Transverse colon (tissue), 4 donors: ENCODE measurements at regions not wholly inside any gene's neighbourhood (a gene's known extent, or its start where the extent isn't known, plus 50 kb on each side); places are given as distances from the start of the nearest gene placed in this dataset.

Experiments used
- POLR2AphosphoS5 ChIP-seq, 3 donors: sonication (generic); formaldehyde crosslinking; IDR thresholded peaks; one replicate each; pipeline ENCODE4 v1.6.1; 2016; ENCODE audit warnings: antibody characterized with exemption in 3 of 3
- TF ChIP-seq, protein P1 (sequence below), 5 experiments: fragments of 200-600 bp in 3 of 5; fragments of 450-650 bp in 2 of 5; sonication (generic) in 3 of 5; IDR thresholded peaks; 1 replicate in 2 of 5; 2 replicates in 3 of 5; pipeline ENCODE4 v1.5.1; 2016 to 2017; ENCODE audit warnings: antibody characterized with exemption in 5 of 5, inconsistent platforms in 3 of 5, mild to moderate bottlenecking in 2 of 5, moderate library complexity in 1 of 5

DNA sequence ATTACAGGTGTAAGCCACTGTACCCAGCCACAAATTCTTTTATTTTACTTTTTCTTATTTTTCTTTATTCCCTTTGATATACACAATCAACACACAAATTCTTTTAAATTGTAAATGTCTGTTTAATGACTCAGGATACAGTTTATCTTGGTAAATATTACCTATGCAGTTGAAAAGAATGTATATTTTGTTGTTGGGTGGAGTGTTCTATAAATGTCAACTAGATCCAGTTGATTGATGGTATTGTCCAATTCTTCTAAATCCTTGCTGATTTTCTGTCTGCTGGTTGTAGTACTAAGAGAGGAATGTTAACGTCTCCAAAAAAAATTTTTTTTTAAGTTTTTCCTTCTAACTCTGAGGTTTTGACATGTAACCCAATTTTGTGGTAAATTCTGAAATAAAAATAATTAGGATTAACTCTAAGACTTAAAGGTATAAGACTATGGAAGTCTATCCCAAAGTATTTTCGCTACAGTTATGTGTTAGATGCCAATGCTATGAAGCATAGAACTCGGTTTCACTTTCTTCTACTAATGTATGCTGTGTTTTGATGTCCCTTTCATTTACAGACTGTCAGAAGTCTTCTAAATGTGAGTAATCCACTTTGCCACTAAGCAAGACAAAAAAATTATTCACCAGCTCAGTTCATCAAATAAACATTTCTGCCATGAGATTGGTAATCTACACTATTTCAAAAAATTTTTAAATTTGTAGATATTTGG is 720.2 kb upstream of the C9orf72 start:
- TF ChIP-seq, protein P1, sequence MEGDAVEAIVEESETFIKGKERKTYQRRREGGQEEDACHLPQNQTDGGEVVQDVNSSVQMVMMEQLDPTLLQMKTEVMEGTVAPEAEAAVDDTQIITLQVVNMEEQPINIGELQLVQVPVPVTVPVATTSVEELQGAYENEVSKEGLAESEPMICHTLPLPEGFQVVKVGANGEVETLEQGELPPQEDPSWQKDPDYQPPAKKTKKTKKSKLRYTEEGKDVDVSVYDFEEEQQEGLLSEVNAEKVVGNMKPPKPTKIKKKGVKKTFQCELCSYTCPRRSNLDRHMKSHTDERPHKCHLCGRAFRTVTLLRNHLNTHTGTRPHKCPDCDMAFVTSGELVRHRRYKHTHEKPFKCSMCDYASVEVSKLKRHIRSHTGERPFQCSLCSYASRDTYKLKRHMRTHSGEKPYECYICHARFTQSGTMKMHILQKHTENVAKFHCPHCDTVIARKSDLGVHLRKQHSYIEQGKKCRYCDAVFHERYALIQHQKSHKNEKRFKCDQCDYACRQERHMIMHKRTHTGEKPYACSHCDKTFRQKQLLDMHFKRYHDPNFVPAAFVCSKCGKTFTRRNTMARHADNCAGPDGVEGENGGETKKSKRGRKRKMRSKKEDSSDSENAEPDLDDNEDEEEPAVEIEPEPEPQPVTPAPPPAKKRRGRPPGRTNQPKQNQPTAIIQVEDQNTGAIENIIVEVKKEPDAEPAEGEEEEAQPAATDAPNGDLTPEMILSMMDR (IDR thresholded peaks at IDR 0.05) = no peak
- TF ChIP-seq POLR2AphosphoS5 (IDR thresholded peaks at IDR 0.05) = no peak
